CD4-positive, alpha-beta T cell treated with Interleukin-4 for 1 hour (primary cell): ENCODE measurements at regions not wholly inside any gene's neighbourhood (a gene's known extent, or its start where the extent isn't known, plus 50 kb on each side); places are given as distances from the start of the nearest gene placed in this dataset.
"Not testable (repeated sequence)": the region's sequence is repeated elsewhere in the genome, so short reads cannot be mapped to it uniquely, and the experiment has no call there.

Source experiments
- DNase-seq, 2 donors: peaks; one replicate each; pipeline ENCODE4 v3.0.0-alpha.2; 2020 to 2022

DNA sequence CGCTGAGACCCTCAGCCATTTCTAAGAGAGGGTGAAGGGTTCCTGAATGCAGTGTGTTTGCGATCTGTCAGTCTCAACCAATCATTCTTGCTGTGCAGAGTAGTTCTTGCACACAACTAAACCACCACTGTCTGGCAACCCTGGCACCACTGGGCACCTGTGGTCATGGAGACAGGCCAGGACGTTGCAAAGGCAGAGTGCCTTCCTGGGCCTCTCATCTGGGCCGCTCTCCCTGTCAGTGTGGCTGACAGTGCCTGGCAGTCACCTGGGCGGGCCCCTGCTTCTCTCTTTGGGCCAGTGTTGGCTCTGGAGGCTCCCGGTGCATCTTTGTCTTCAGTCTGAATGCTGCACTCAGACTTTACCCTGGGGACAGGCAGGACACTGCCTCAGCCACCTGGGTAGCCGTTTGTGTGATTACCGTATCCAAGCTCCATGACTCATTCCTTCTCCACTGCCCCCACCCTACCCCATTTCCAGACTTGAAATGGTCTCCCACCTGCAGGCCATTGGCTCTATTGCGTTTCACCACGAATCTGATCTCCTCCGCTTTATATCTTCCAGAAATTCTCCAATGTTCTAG is 104.6 kb upstream of the KLF13 start:
- DNase-seq: no peak

DNA sequence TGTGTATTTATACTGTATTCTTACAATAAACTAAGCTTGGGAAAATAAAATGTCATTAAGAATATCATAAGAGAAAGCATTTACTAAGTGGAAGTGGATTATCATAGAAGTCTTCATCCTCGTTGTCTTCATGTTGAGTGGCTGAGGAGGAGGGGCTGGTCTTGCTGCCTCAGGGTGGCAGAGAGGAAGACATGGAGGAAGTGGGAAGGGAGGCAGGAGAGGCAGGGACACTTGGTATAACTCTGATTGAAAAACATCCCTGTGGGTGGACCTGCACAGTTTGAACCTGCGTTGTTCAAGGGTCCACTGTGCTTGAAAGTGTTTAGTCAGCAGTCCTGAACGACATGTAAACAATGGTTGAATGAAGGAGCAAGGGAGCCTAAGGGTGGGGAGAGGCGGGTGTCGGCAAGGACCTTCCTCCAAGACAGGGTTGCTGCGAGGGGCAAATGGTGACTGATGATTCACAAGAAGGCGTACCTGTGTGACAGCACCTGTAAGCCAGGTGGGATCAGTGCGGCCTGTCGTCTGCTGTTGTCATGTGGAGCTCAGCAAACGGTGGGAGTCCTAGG is 103.8 kb upstream of the KLF13 start:
- no peak for DNase-seq

- DNase-seq: no peak
Observed at GRCh38 chr15:31223478-31224350, 102.9 kb upstream of the KLF13 start.

- DNase-seq: not testable (repeated sequence)
Observed at GRCh38 chr15:31224661-31225060, 102.0 kb upstream of the KLF13 start.

GRCh38 chr15:31225356-31225955 is 101.2 kb upstream of the KLF13 start:
- no peak for DNase-seq

DNA sequence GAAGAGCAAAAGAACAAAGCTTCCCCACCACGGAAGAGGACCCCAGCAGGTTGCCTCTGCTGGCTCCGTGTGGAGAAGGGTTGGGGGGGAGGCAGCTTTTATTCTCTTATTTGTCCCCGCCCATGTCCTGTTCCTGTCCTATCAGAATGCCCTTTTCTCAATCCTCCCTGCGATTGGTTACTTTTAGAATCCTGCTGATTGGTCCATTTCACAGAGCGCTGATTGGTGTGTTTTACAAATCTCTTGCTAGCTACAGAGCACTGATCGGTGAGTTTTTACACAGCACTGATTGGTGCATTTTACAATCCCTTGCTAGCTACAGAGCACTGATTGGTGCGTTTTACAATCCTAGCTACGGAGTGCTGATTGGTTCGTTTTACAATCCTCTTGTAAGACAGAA is 100.6 kb upstream of the KLF13 start:
- no peak for DNase-seq

GRCh38 chr15:31227235-31227634 is 99.4 kb upstream of the KLF13 start:
- no peak for DNase-seq

GRCh38 chr15:31228011-31228484 is 98.6 kb upstream of the KLF13 start:
- DNase-seq: no peak

- peak in 1 of 2 donors; percentile 27 for DNase-seq
Observed at GRCh38 chr15:31228980-31229826, 97.4 kb upstream of the KLF13 start.

DNA sequence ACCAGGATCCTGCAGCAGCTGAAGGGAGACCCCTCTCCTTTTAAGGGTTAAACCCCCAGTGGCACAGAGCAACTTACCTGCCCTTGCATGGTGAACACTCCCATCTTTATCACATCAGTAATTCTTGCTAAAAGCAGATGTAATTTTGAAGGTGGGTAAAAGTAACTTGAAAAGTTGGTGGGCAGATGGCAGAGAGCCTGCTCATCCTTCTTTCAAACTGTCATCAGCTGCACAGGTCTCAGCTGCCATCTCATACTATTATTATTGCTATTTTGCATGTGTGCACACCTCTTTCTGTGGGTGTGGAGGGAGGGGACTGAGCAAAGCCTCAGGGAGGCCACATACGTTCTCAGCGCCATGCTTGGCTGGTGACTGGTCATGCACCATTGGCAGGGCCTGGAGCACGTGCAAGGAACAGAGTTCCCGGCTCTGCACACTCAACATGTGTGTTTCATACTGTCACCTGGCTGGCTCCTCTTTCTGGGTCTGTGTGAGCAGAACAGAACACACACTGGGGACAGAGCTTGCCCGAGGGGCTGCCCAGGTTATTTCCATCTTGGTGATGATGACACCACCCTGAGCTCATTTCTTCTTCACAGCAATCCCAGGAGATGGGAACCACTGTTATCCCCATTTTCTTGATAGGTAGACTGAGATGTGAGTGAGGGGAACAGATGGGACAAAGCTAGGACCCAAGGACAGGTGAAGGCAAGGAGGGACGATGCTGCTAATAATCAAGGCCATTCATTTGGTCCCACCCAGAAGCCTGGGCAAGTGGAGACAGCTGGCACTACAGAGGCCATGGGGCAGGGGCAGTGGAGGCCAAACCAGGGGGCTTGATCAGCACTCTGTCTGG is 95.8 kb upstream of the KLF13 start:
- peak in 1 of 2 donors; percentile 78 for DNase-seq

DNA sequence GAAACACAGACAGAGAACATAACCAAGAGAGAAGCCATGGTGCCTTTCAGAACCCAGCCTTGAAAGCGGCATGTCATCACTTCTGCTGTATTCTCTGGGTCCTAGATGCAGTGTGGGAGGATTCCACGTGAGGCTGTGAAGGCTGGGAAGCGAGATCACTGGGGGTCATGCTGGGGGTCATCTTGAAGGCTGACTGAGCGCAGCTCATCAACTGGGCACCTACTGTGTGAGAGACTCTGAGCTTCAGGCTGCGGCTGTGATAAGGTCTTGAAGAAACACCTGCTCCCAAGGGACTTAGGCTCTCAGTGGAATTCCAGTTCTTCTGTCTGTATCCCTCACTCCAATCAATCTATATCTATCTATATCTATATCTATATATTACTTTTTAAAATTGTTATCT is 91.8 kb upstream of the KLF13 start:
- no peak for DNase-seq

- DNase-seq: no peak
Observed at GRCh38 chr15:31235311-31236183, 91.1 kb upstream of the KLF13 start.

GRCh38 chr15:31236184-31237042 is 90.2 kb upstream of the KLF13 start:
- peak in 1 of 2 donors; percentile 43 for DNase-seq

DNA sequence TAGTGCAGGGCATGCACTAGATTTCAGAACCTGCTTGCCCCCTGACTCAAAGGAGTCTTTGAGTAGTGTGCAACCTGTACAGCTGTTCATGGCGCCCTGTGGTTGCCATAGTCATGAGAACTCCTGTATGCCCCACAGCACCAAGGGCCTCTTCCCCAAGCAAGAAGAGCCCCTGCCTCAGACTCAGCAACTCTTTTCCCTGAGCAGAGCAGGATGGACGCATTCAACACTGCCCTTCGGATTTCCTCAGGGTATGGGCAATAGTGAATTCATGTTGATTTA is 89.7 kb upstream of the KLF13 start:
- DNase-seq: no peak

DNA sequence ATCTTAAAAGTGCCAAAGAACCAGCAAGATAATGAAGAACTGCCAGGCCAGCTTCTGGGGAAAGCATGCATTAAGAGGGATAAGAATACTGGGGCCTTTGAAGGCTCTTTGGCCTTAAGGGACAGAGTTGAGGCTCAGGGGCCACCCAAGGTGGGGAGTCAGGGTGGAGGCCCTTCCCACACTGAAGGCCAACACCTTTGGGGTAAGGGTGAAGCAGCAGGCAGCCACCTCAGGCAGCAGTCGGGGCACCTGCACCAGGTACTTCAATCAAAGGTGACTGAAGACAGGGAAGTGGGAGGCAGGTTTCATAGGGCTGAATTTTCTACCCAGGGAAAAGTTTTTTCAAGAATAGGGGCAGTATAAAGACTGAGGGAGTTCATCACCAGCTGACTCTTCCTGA is 87.7 kb upstream of the KLF13 start:
- DNase-seq: no peak

DNA sequence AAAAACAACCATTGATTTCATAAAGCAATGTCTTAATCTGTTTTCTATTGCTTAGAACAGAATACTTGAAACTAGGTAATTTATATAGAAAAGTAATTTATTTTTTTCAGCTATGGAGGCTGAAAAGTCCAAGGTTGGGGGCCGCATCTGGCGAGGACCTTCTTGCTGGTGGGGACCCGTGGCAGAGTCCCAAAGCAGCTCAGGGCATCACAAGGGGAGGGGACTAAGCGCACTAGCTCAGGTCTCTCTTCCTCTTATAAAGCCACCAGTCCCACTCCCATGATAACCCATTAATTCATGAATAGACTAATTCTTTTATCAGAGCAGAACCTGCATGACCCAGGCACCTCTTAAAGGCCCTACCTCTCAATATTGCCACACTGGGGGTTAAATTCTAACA is 87.2 kb upstream of the KLF13 start:
- no peak for DNase-seq

DNA sequence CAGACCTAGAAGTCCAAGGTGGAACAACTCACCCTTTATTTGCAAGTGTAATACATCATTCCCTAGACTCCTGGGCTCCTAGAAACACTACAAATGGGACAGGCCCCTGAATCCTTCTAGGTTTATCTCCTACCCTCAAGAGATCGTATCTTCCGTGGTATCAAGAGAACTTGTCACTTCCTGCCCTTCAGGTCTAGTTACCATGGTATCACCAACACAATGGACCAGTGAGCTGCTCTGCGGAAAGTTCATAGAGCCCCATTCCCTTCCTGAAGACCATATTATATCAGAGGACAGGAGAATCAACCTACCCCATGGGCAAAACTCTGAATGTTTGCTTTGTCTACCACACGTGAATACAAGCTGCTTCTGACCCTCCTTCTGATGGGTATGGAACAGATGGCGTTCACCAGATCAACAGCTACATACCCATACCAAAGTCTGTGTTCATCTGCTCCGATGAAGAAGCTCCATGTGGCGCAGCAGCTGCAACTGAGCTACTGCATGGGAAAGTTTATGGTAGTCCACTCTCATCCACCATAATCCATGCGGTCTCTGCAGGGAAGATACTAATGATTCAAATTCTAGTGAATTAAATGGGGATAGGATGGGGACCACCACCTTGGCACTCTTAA is 84.6 kb upstream of the KLF13 start:
- peak; percentile 44 to 83 for DNase-seq

GRCh38 chr15:31243895-31244294 is 82.7 kb upstream of the KLF13 start:
- no peak for DNase-seq

GRCh38 chr15:31245135-31245689 is 81.4 kb upstream of the KLF13 start:
- DNase-seq: no peak
